GM18505 (cell line): ENCODE measurements at regions not wholly inside any gene's neighbourhood (a gene's known extent, or its start where the extent isn't known, plus 50 kb on each side); places are given as distances from the start of the nearest gene placed in this dataset.

ENCODE experiments used
- ATAC-seq: cut with Tn5 transposase; IDR thresholded peaks from one replicate; pipeline ENCODE4 v1.9.1; 2021; ENCODE audit not compliant: unreplicated experiment
- POLR2A ChIP-seq: IDR thresholded peaks from 4 replicates; pipeline ENCODE4 v1.6.1; 2011; ENCODE audit warnings: borderline replicate concordance; ENCODE audit not compliant: insufficient read depth, insufficient read length; ENCODE audit errors: extremely low read depth

GRCh38 chr15:70253461-70254156 is 155.9 kb upstream of the TLE3 start:
- no peak for ATAC-seq
- no peak for TF ChIP-seq POLR2A

GRCh38 chr15:70252951-70253320 is 155.2 kb upstream of the TLE3 start:
- TF ChIP-seq POLR2A = no peak
- no peak for ATAC-seq

GRCh38 chr15:70252056-70252950 is 154.6 kb upstream of the TLE3 start:
- TF ChIP-seq POLR2A = no peak
- no peak for ATAC-seq

- ATAC-seq = no peak
- TF ChIP-seq POLR2A = no peak
Observed at GRCh38 chr15:70251246-70251990, 153.7 kb upstream of the TLE3 start.

GRCh38 chr15:70250208-70251201 is 152.8 kb upstream of the TLE3 start:
- no peak for TF ChIP-seq POLR2A
- ATAC-seq = no peak

GRCh38 chr15:70249616-70250015 is 151.9 kb upstream of the TLE3 start:
- TF ChIP-seq POLR2A = no peak
- ATAC-seq = no peak

- no peak for ATAC-seq
Observed at GRCh38 chr15:70248116-70249025, 150.7 kb upstream of the TLE3 start.

GRCh38 chr15:70247281-70247680 is 149.6 kb upstream of the TLE3 start:
- no peak for TF ChIP-seq POLR2A
- no peak for ATAC-seq

More at GRCh38 chr15:70248116-70249025, 150.7 kb upstream of the TLE3 start:
- TF ChIP-seq POLR2A = no peak

- no peak for ATAC-seq
- TF ChIP-seq POLR2A = no peak
Observed at GRCh38 chr15:70246623-70247220, 149.0 kb upstream of the TLE3 start.

- ATAC-seq = no peak
- TF ChIP-seq POLR2A = no peak
Observed at GRCh38 chr15:70245932-70246622, 148.4 kb upstream of the TLE3 start.
